Activated B cell treated with CpG ODN at 0.5 μM for 24 hours (primary cell): ENCODE measurements at regions not wholly inside any gene's neighbourhood (a gene's known extent, or its start where the extent isn't known, plus 50 kb on each side); places are given as distances from the start of the nearest gene placed in this dataset.
"Not testable (repeated sequence)": the region's sequence is repeated elsewhere in the genome, so short reads cannot be mapped to it uniquely, and the experiment has no call there.

Source experiments
- ATAC-seq: fragments of 200-7000 bp; cut with Tn5 transposase; one replicate; pipeline ENCODE4 v1.10.0; 2021; ENCODE audit warnings: low read depth, mild to moderate bottlenecking, moderate library complexity
- CTCF ChIA-PET: fragments of 350-600 bp; sonication (Branson Sonifier 250); formaldehyde crosslinking; loops from one replicate; lab custom pipeline; 2021; ENCODE audit warnings: antibody characterized with exemption; lab: Charles Lee
- POLR2A ChIA-PET: fragments of 350-600 bp; sonication (Branson Sonifier 250); formaldehyde crosslinking; loops from one replicate; lab custom pipeline; 2021; ENCODE audit warnings: antibody characterized with exemption; lab: Charles Lee
- DNase-seq: peaks from one replicate; pipeline ENCODE4 v3.0.0; 2022
- H3K27ac Mint-ChIP-seq: one replicate; pipeline ENCODE4 v1.8.0; 2020; ENCODE audit warnings: mixed read lengths
- H3K27me3 Mint-ChIP-seq: one replicate; pipeline ENCODE4 v1.8.0; 2021; ENCODE audit warnings: mixed read lengths
- H3K36me3 Mint-ChIP-seq: one replicate; pipeline ENCODE4 v1.8.0; 2021; ENCODE audit warnings: low read depth, mixed read lengths
- H3K4me1 Mint-ChIP-seq: one replicate; pipeline ENCODE4 v1.8.0; 2021; ENCODE audit warnings: mixed read lengths
- H3K4me3 Mint-ChIP-seq: one replicate; pipeline ENCODE4 v1.8.0; 2020; ENCODE audit warnings: mild to moderate bottlenecking, mixed read lengths
- H3K9me3 Mint-ChIP-seq: one replicate; pipeline ENCODE4 v1.8.0; 2020; ENCODE audit warnings: mixed read lengths
- intact Hi-C: fragments of 100-400 bp; cut with micrococcal nuclease; formaldehyde crosslinking; loops from one replicate; pipeline ENCODE4 v1.15.1; 2024
- TF ChIP-seq, protein P1 (sequence below): fragments of 200-600 bp; IDR thresholded peaks from one replicate; pipeline ENCODE4 v1.8.0; 2022; ENCODE audit warnings: antibody characterized with exemption, mild to moderate bottlenecking

DNA sequence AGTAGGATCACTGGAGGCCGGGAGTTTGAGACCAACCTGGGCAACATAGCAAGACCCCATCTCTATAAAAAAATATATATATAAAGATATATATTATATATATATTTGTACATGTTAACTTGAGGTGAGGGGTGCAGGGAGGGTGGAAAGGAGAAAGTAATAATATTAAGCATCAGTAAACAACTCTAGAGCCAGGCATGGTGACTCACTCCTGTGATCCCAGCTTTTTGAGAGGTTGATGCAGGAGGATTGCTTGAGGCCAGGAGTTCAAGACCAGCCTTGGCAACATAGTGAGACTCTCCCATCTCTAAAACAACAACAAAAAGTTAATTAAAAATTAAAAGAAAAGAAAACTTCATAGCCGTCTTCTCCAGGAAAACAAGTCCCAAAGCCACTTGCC lies 61.7 kb upstream of the SMURF2 start:
- CTCF ChIA-PET = no interaction called here
- POLR2A ChIA-PET = no interaction called here
- no peaks in the 10 kb centered on the region for H3K9me3 Mint-ChIP-seq
- H3K4me3 Mint-ChIP-seq = no peak overlapping the region
- TF ChIP-seq, protein P1, sequence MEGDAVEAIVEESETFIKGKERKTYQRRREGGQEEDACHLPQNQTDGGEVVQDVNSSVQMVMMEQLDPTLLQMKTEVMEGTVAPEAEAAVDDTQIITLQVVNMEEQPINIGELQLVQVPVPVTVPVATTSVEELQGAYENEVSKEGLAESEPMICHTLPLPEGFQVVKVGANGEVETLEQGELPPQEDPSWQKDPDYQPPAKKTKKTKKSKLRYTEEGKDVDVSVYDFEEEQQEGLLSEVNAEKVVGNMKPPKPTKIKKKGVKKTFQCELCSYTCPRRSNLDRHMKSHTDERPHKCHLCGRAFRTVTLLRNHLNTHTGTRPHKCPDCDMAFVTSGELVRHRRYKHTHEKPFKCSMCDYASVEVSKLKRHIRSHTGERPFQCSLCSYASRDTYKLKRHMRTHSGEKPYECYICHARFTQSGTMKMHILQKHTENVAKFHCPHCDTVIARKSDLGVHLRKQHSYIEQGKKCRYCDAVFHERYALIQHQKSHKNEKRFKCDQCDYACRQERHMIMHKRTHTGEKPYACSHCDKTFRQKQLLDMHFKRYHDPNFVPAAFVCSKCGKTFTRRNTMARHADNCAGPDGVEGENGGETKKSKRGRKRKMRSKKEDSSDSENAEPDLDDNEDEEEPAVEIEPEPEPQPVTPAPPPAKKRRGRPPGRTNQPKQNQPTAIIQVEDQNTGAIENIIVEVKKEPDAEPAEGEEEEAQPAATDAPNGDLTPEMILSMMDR = no peak
- H3K27me3 Mint-ChIP-seq = no peaks in the 10 kb centered on the region
- H3K36me3 Mint-ChIP-seq = no peaks in the 10 kb centered on the region
- ATAC-seq (no peak), DNase-seq (no peak)
- intact Hi-C loops = no loop called here
- no peak overlapping the region for H3K27ac Mint-ChIP-seq
- H3K4me1 Mint-ChIP-seq = no peaks in the 10 kb centered on the region

DNA sequence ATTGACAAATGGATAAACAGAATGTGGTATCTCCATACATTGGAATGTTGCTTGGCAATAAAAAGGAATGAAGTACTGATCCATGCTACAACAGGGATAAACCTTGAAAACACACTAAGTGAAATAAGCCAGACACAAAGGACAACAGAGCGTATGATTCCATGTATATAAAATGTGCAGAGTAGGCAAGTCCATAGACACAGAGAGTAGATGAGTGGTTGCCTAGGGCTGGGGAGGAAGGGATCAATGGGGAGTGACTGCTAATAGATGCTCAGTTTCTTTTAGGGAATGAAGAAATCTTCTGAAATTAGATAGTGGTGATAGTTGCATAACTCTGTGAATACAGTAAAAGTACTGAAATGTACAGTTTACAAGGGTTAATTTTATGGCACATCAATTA lies 59.4 kb upstream of the SMURF2 start:
- H3K4me3 Mint-ChIP-seq, H3K27ac Mint-ChIP-seq, intact Hi-C loops, ATAC-seq, CTCF ChIA-PET, H3K4me1 Mint-ChIP-seq, DNase-seq, POLR2A ChIA-PET, H3K9me3 Mint-ChIP-seq, H3K27me3 Mint-ChIP-seq, H3K36me3 Mint-ChIP-seq: not testable (repeated sequence)

DNA sequence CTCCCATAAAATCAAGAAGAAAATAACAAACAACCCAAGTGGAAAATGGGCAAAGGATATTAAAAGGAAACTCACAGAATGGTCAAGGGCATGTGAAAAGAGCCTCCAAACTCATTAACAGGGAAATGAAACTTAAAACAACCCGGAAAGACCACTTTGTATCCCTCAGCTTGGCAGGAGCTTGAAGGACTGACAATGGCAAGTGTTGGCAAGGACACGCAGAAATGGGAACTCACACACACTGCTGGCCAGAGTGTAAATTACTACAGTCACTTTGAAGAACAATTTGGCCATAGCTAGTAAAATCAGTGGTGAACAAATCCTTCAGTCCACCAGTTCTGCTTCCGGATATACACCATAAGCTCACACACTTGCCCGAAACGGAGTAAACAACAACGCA lies 58.1 kb upstream of the SMURF2 start:
- ATAC-seq, DNase-seq, H3K36me3 Mint-ChIP-seq, H3K27me3 Mint-ChIP-seq, POLR2A ChIA-PET, CTCF ChIA-PET, intact Hi-C loops, H3K27ac Mint-ChIP-seq, H3K4me1 Mint-ChIP-seq, H3K9me3 Mint-ChIP-seq, H3K4me3 Mint-ChIP-seq: not testable (repeated sequence)

DNA sequence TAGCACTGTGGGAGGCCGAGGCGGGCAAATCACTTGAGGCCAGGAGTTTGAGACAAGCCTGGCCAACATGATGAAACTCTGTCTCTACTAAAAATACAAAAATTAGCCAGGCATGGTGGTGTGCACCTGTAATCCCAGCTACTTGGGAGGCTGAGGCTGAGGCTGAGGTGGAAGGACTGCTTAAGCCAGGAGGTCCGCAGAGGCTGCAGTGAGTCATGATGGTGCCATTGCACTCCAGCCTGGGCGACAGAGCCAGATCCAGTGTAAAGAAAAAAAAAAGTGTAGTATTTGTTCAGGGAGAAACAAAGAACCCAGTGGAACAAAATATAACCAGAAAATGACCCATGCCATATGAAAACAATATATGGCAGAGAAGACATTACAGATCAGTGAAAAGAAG lies 57.4 kb upstream of the SMURF2 start:
- ATAC-seq, POLR2A ChIA-PET, H3K36me3 Mint-ChIP-seq, H3K4me3 Mint-ChIP-seq, H3K9me3 Mint-ChIP-seq, H3K27me3 Mint-ChIP-seq, H3K27ac Mint-ChIP-seq, CTCF ChIA-PET, intact Hi-C loops, DNase-seq, H3K4me1 Mint-ChIP-seq: not testable (repeated sequence)

DNA sequence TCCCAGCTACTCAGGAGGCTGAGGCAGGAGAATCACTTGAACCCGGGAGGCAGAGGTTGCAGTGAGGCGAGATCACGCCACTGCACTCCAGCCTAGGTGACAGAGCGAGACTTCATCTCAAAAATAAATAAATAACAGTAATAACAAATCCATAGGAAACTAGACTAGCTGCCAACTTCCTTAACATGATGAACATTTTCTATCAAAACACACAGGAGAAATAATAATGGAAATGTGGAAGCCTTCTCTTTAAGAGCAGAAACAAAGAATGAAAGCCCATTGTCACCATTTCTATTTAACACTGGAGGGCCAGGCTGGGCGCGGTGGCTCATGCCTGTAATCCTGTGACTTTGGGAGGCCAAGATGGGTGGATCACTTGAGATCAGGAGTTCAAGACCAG lies 56.7 kb upstream of the SMURF2 start:
- H3K27ac Mint-ChIP-seq, H3K4me3 Mint-ChIP-seq, H3K4me1 Mint-ChIP-seq, POLR2A ChIA-PET, H3K27me3 Mint-ChIP-seq, H3K9me3 Mint-ChIP-seq, H3K36me3 Mint-ChIP-seq, intact Hi-C loops, ATAC-seq, CTCF ChIA-PET, DNase-seq: not testable (repeated sequence)

DNA sequence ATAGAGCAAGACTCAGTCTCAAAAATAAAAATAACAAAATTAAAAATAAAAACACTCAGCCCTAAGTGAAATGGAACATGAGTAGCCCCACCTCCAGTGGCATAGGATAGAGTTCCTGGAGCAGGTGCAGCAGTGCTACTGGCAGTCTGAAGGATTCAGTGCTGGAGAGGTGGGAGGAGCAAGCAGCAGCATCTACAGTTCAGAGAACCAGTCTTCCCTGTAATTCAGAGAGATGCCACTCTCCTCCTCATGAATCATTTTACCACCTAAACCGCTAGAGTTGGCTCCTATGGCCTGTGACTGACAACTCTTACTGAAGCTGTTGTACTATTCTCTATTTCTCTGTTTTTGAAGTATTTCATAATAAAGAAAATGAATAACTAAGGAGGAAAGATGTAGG lies 56.0 kb upstream of the SMURF2 start:
- Mint-ChIP-seq H3K4me3 (no peak overlapping the region), H3K9me3 (no peaks in the 10 kb centered on the region), H3K27ac (no peak overlapping the region), H3K27me3 (no peaks in the 10 kb centered on the region), H3K4me1 (peaks cover 11% of the 10 kb centered on the region), H3K36me3 (no peaks in the 10 kb centered on the region)
- ATAC-seq (no peak), DNase-seq (no peak)
- intact Hi-C loops = no loop called here
- TF ChIP-seq, protein P1 = no peak
- ChIA-PET POLR2A (no interaction called here), CTCF (no interaction called here)

DNA sequence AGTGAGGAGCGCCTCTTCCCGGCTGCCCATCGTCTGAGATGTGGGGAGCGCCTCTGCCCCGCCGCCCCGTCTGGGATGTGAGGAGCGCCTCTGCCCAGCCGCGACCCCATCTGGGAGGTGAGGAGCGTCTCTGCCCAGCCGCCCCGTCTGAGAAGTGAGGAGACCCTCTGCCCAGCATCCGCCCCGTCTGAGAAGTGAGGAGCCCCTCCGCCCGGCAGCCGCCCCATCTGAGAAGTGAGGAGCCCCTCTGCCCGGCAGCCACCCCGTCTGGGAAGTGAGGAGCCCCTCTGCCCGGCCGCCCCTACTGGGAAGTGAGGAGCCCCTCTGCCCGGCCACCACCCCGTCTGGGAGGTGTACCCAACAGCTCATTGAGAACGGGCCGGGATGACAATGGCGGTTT lies 54.4 kb upstream of the SMURF2 start:
- H3K27ac Mint-ChIP-seq, H3K9me3 Mint-ChIP-seq, DNase-seq, H3K4me3 Mint-ChIP-seq, CTCF ChIA-PET, H3K36me3 Mint-ChIP-seq, ATAC-seq, intact Hi-C loops, H3K27me3 Mint-ChIP-seq, POLR2A ChIA-PET: not testable (repeated sequence)
- peaks cover 24% of the 10 kb centered on the region for H3K4me1 Mint-ChIP-seq

DNA sequence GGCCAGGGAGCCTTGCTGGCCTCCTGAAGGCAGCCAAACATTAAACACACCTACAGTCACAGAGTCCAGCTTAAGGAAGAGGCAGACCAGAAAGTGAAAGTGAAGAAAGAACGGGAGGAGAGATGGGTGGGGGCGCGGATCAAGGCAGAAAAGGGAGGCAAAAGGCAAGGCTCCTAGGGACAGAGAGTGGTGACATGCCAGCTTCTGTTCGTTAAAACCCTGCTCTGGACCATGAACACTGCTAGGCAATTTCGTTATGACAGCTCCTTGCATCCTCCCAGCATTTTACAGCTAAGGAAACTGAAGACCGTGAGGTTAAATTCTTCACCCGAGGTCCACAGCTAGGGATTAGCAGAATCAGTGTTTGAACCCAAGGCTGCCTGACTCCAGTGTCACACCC lies 51.7 kb upstream of the SMURF2 start:
- ATAC-seq = peak; percentile 34
- Mint-ChIP-seq H3K4me1 (peaks cover 31% of the 10 kb centered on the region), H3K4me3 (peak overlapping the region; percentile 79), H3K27ac (peak overlapping the region; percentile 54)
- intact Hi-C loops, H3K36me3 Mint-ChIP-seq, H3K27me3 Mint-ChIP-seq, CTCF ChIA-PET, H3K9me3 Mint-ChIP-seq, DNase-seq: not testable (repeated sequence)
- POLR2A ChIA-PET = interaction anchor here (0.6 to 1.3 kb wide), 4 partner anchors 52 to 424 kb away, joined by 3 to 8 read pairs (median 6); no protein-coding TSS in a partner anchor

DNA sequence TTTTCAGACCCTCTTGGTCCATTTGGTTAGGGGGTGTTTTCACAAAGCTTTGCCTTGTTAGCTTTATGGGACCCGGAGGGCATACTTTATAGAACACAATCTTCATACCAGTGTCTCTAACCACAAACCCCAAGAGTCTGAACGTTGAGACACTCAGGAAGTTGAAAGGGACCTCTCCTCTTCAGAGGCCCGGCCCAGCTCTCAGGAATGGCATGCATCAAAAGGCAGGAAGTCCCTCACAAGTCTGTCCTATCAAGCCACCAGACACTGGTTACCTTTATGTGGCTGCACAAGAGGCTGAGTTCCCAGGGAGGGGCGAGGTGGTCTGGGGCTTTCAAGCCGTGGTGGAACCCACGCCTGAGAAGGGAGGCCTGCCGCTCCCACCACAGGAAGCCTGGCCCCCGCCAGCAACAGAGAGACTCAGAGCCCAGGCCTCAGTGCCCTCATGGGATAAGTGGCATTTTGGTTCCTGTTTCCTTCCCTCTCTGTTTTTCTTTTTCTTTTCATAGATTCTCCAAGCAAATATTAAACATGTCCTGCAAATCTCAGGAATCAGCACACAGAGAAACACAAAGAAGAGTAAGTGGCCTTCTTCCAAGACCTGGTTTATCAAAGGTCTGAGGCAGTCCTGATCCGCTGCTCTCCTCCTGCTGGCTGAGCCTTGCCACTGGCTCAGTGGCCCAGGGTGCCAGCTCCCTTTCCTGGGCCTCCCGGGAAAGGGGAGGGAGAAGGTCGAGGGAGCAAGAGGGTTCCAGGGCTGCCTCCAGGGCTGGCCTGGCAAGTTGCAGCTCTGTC lies 50.6 kb upstream of the SMURF2 start:
- intact Hi-C loops, H3K27ac Mint-ChIP-seq, H3K9me3 Mint-ChIP-seq, DNase-seq, H3K27me3 Mint-ChIP-seq, CTCF ChIA-PET, H3K36me3 Mint-ChIP-seq: not testable (repeated sequence)
- peak; percentile 85 for ATAC-seq
- Mint-ChIP-seq H3K4me3 (peak overlapping the region; percentile 79), H3K4me1 (peaks cover 36% of the 10 kb centered on the region)
- POLR2A ChIA-PET = interaction anchor here (0.6 to 1.2 kb wide), 4 partner anchors 51 to 873 kb away, joined by 3 to 8 read pairs (median 3); no protein-coding TSS in a partner anchor
